HG03039 (cell line): ENCODE measurements at regions not wholly inside any gene's neighbourhood (a gene's known extent, or its start where the extent isn't known, plus 50 kb on each side); places are given as distances from the start of the nearest gene placed in this dataset.
"Not testable (repeated sequence)": the region's sequence is repeated elsewhere in the genome, so short reads cannot be mapped to it uniquely, and the experiment has no call there.

ENCODE experiments used
- ATAC-seq: cut with Tn5 transposase; IDR thresholded peaks from one replicate; pipeline ENCODE4 v1.9.1; 2021; ENCODE audit warnings: mild to moderate bottlenecking, moderate library complexity; ENCODE audit not compliant: unreplicated experiment

DNA sequence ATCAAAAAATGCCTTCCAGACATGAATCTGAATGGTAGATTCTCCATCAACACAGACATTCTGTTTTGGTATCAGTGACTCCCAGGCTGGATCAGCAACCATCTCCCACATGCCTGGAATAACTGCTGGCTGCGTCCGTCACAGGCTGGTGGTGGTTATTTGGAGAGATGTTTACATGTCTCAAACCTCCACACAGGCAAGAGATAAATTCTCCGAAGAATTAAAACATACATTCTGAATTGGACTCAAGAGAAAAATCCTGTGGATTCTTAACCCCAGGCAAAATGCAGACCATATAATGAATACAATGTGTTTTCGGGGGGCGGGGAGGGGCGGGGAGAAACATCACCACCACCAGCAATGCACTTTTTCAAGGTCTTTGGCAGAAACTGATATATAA lies 108.2 kb downstream of the THBS2 start:
- no peak for ATAC-seq

DNA sequence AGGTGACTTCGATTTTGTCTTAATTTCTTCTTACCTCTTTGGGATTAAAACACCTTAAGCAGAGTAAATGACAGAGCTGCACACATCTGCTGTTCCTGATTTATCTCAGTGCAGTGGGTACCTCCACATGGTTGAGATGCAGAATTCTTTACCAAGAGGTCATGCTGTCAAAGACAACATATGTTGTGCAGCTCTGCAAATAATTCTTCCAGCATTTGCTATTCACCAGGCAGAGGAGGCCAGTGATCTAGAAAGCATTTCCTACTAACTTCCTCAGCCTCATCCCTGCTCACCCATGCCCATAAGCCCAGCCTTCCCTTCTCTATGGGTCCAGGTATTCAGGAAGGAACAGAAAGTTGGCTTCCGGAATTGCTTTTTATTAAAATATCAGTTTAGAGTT lies 109.3 kb downstream of the THBS2 start:
- ATAC-seq, result no peak

DNA sequence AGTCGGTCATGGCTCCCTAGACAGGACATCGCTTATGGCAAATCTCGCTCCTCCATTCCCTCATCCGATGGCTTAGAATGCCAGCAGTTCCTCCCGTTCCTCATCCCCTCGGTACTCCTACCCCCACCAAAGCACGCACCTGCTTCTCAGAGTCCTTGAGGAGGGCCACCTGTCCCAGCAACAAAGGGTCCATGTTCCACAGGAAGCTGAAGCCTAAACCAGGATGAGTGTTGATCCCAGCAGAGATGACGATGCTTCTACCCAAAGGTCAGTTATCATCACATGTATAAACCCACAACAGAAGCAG lies 111.2 kb downstream of the THBS2 start:
- ATAC-seq, result no peak

DNA sequence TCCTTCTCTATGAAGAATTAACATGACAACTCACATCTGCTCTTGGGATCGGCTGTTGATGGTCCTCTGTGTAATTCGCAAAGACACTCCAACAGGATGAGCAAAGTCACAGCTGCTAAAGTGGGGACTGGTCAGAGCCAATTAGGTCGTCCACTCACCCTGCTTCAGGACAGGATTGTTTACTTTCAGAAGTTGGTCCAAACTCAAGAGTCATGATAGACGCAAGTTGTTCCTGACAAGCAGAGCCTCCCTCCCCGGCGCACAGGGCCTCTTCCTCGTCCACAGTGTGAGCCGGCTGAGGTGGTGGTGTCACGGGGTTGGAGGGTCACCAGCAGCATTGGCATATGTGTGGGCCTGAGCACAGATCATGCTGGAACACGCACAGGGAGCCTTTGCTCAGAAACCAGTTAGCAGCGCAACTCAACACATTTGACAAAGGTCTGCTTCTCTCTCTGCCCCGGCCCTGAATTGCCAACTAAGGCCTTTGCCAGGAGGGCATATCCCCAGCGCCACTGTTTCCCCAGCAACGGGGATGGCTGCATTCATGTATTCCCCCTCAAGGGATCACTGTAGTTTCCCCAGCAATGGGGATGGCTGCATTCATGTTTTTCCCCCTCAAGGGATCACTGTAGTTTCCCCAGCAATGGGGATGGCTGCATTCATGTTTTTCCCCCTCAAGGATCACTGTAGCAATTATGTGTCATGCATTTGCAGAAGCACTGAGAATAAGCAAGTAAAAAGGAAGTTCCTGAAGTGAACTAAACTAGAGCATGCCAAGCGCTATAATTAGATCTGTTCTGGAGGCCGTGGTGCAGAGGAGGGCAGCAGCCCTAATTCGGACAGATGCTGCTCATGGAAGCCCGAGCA lies 111.7 kb downstream of the THBS2 start:
- ATAC-seq, result no peak

DNA sequence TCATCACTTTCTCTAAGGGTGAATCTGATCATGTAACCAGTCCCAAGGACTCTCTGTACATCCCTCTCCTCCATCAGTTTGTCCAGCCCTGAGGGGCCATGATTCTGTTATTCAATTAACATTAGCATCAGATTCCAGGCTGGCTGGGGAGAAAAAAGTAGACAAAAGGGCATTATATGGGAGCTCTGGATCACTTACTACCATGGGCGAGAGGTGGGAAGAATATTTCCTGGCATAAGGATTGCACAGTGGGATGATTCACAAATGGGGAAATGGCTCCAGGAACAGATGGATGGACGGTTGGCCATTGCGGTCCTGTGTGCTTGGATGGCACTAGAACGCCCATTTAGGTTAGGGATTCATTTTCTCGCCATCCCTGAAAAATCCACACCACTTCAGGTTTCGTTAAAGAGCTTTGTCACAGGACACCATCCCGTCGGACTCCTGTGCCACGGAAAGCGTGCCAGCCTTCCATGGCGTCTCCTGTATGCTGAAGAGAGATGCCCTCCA lies 112.6 kb downstream of the THBS2 start:
- ATAC-seq, result no peak

DNA sequence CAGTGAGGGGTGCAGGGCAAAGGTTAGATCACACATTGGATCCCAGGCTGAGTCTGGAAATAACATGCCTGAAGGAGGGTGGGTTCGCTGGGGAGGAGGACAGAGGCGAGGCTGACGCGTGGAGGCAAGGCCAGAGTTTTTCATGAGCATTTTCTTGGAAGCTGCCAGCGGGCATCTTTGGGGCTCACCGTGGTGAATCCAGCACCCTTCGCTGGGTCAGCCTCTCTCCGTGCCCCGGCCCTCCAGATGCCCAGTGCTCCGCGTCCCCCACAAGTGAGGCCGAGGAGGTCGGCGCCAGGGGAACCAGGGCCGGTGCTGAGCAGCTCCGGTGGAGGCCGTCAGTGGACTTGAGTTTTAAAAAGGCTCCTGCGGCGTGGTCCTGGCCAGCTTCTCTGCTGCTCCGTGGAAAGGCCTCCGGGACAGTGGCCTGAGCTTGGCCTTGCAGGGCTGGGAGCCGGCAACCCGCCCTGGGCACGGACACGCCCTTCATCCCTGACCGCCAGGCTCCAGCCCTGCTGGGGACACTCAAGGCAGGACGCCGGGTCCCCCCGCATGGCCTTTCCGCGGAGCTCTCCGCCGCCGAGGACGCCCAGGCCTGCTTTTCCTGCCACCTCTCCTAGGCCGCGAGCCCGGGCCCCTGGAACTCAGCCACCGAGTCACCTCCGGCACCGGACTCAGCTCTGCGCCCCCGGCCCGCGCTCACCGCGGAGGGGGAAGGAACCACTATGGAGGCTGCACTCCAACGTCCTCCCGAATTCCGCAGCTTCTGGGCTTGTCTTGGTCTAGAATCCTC lies 114.3 kb downstream of the THBS2 start:
- no peak for ATAC-seq

DNA sequence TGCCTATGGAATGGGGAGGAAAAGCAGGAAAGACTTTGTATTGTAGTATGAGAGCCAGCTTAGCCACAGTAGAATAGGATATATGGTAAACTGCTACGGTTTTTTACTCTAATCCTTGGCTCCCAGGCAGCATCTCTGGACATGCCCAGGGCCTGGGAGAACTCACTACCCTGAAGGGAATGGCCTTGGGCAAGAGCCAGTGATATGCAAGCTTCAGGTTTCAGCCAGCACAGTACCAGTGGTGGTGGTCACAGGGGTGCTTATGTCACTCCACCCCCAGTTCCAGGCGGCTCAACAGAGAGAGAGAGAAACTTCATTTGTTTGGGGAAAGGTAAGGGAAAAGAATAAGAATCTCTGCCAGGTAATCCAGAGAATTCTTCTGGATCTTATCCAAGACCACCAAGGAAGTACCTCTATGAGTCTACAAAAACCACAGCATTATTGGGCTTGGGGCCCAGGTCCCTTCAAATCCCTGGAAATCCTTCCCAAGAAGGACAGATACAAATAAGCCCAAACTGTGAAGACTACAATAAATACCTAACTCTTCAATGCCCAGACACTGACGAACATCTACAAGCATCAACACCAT lies 121.2 kb downstream of the THBS2 start:
- ATAC-seq, result no peak

DNA sequence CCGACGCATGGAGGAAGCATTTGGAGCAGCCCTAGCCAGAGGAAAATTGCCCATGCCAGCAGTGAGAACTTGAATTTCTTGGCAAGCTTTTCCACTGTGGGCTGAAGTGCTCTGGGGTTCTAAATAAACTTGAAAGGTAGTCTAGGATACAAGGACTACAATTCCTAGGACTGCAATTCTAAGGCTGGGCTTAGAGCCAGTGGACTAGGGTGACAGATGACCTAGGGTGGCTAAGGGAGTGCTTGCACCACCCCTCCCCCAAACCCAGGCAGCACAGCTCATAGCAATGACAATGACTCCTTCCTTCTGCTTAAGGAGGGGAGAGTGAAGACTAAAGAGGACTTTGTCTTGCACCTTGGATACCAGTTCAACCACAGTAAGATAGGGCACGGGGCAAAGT lies 122.3 kb downstream of the THBS2 start:
- no peak for ATAC-seq

DNA sequence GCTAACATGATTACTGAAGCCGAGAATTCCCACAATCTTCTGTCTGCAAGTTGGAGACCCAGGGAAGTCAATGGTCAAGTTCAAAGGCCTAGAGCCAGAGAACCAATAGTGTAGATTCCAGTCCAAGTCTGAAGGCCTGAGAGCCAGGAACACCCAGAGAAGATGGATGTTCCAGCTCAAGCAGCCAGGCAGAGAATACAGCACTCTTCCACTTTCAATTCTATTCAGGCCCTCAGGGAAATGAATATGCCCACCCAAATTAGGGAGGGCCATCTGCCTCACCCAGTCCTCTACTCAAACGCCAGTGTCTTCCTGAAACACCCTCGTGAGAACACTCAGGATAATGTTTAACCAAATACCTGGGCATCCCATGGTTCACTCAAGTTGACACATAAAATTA lies 123.5 kb downstream of the THBS2 start:
- no peak for ATAC-seq

DNA sequence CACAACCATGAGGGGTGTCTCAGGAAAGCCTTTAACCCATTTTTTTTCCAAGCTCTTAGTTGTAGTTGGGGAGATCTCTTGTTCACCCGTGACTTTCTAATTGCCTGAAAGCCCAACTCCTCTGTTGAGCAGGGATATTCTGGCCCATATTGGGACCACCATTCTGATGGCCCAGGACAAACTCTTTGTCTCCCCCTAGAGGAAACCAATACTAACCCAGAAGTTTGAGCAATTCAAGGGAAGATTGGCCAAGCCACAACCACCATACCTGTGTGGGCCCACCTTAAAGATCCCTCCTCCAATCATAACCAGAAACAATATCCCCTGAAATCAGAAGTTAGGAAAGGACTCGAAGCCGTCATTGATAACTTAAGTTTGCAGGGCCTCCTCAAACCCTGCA lies 132.6 kb downstream of the THBS2 start:
- ATAC-seq, result no peak

DNA sequence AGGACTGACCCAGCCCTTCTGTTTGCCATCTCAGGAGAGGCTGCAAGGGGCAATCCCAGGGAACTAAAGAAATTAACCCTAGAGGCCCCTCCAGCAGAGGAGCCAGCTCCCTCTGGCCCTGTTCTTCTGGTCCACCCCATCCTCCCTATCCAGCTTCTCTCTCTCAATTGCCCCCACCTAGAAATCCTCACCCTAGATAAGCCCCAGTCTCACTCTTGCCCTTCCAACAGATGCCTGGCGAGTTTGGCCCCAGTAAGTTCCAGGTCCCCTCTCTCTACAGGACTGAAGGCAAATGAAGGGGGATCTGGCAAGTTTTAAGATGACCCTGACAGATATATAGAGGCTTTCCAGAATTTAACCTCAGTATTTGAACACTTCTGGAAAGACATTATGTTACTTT lies 134.0 kb downstream of the THBS2 start:
- no peak for ATAC-seq

DNA sequence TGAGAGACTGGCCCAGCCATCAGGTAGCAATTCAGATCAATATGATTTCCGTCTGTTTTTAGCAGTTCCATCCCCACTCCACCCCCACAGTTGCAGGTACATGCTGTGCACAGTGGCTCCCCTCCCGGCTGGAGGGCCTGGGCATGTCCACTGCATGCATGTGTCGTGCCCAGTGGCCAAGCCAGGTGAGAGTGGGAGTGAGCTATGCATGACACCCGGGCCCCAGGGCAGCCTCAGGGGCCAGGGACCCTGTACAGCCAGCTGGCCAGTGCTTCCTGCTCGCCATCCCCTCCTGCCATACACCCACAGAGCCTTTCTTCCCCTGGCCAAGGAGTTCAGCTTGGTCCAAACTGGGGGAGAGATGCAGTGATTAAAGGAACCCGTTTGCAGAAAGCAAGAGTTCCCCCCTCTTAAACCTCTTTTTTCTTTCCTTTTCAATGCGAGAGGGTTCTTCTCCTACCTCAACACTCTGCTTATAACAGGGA lies 135.3 kb downstream of the THBS2 start:
- no peak for ATAC-seq

DNA sequence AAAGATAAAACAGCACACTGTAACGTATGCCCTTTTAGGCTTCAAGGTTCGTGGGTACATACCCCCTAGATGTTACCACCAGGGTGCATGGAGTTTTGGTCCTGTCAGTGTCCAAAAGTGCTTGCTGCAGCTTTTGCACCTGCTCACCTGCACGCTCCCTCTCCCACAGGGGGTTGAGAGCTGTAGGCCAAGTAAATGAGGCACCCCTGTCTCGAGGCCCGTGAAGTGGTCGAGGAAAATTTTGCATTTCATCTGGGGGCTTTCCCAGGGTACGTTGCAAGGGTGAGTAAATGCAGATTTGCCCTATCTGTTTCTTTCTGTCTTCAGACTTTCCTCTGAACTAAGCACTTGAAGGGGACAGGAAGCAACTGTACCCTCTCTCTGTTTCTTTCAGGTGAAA lies 136.0 kb downstream of the THBS2 start:
- ATAC-seq, result no peak

DNA sequence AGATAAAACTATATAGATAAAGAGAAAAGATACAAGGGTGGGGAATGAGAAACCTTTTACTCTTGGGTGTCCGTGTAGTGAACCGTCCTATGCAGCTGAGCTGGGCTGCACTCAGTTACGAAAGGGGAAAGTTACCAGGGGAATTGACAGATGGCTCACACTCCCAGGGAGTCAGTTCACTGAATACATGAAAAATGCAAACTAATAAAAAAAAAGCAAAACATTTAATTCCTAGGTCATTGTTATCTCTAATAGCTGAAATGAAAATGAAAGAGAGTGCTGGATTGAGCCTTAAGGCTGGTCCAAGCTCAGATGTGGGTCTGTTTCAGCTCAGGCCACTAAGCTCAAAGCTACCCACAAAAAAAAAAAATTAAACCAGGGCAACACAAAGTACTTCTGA lies 138.0 kb downstream of the THBS2 start:
- no peak for ATAC-seq

DNA sequence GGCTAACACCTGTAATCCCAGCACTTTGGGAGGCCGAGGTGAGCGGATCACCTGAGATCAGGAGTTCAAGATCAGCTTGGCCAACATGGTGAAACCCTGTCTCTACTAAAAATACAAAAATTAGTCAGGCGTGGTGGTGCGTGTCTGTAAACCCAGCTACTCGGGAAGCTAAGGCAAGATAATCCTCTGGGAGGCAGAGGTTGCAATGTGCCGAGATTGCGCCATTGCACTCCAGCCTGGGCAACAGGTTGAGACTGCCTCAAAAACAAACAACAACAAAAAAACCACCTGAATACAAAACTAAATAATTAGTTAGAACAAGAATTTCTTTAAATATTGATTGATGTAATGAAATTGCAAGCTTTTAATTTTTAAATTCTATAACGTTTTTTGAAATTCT lies 139.0 kb downstream of the THBS2 start:
- ATAC-seq, result not testable (repeated sequence)

DNA sequence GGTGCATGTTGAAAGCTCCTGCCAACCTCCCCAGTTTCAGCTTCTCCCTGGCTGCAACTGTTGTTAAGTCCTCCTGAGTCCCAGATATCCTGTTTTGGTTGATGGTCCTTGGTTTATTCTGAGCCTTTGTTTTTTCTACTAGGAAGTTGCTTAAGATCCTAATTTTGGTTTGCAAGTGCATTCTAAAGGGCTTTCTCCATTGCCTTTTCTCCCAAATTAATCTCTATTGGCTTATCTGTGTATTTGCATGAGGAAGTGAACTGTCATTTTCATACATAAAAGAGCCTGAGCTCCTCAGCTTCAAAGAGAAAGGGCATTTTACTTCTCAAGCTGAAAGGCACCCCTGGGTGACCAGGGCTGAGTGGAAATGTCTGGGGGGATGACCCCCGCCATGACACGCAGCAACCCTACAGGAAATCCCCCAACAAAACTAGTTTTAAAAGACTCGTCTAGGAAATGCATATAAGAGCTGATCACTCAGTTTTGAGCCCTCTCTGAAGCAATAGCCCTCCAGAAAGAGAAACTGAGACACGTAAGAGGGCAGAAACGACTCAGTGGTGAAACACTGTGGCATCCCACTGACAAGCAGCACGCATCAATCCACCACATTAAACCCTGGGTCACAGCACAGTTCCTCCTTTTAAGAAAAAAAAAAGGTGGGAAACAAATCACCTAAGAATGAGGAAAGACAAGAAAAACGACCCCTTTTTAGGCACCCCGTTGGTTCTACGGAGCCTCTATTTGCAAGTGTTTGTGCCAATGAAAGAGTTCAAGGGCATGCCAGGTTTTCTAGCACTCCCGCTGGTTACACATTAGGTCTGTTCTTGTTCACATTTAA lies 140.9 kb downstream of the THBS2 start:
- ATAC-seq, result peak; percentile 89

DNA sequence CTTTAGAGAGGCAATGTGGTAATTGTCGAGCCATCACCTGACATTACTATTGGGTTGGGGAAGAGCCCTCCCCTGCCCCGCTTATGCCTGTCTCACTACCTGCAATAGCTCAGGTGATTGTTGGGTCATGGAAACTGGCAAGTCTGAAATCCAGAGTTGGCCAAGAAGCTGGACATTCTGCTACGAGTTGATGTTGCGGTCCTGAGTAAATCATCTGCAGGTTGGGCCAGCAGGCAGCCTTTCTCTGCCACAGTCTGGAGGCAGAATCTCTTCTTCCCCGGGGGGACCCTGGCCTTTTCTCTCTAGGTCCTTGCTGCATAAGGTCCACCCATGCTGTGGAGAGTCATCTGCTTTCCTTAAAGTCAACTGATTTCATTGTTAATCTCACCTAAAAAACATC lies 142.4 kb downstream of the THBS2 start:
- no peak for ATAC-seq

DNA sequence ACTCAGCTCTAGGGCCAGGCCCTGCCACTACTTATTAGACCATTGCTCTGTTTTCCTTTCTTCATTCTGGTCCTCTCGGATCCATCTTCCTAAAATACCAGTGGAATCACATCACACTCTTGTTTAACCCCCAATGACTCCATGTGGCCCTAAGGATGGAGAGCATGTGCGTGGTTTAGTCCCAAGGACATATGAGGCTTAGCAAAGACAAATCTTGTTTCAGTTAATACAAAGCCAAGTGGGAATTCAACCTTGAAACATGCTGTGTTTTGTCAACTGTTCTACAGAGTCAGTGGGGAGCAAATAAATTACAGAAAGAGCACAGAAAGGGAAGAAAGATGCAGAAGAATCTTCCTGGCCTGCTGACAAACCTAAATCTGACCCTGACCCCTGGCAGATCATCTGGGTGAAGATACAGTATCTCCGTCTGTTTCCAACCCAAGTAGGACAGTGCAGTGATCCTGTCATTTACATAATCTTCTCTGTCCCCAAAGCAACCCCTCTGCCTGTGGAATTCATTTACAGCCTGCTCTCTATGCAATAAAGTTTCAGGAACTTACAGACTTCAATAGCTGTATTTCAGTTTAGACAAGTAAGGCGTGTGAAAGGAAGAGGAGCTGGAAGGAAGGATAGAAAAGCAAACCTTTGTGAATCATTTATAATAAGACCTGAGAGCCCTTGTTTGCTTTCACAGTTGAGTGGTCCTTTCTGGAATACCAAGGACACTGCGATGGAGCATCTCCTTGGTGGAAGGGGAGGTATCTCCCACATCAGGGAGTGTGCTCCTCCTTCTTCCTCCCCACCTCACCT lies 144.0 kb downstream of the THBS2 start:
- no peak for ATAC-seq

DNA sequence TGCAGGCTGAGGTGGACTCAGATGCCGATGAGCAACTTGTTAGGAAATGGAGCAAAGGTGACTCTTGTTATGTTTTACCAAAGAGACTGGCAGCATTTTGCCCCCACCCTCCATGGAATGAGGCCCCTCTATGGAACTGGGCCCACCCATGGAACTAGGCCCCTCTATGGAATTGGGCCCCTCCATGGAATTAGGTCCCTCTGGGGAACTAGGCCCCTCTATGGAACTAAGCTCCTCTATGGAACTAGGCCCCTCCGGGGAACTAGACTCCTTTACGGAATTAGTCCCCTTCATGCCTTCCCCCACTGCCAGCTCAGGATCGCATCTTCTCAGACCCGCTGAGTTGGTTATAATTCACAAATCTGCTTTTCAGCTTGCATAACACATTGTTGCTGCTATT lies 144.9 kb downstream of the THBS2 start:
- no peak for ATAC-seq

DNA sequence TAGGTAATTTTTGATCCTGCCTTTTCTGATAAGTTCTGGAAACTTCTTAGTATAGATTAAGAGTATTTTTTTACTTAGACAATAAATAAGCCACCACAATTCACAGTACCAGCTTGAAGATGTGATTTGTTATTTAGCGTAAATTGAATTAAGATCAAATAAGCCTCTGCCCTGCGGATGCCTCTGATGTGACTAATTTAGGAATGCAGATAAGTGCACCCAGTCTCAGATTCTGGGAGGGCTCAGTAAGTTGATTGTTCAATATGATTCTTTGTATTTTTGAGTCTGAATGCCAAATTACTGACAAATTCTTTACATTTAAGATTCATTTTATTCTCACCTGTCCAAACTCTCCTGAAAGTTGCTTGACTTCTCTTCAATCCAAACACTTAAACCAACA lies 147.5 kb downstream of the THBS2 start:
- ATAC-seq, result no peak
